GM23248 (cell line): ENCODE measurements at regions not wholly inside any gene's neighbourhood (a gene's known extent, or its start where the extent isn't known, plus 50 kb on each side); places are given as distances from the start of the nearest gene placed in this dataset.

Experiments used
- DNase-seq: peaks from one replicate; pipeline ENCODE4 v3.0.0-alpha.2; 2015
- H2AFZ ChIP-seq: fragments of 200-600 bp; sonication (generic); 2 replicates; pipeline ENCODE4 v1.6.1; 2016; ENCODE audit warnings: antibody characterized with exemption
- H3F3A ChIP-seq: fragments of 200-600 bp; sonication (generic); 2 replicates; pipeline ENCODE4 v1.6.1; 2016; ENCODE audit warnings: mild to moderate bottlenecking, antibody characterized with exemption, mixed run types; ENCODE audit not compliant: insufficient read depth
- H3K27ac ChIP-seq: fragments of 200-600 bp; sonication (generic); 2 replicates; pipeline ENCODE4 v1.5.1; 2016; ENCODE audit warnings: mild to moderate bottlenecking
- H3K27me3 ChIP-seq: fragments of 200-600 bp; sonication (generic); replicated peaks from 2 replicates; pipeline ENCODE4 v1.6.1; 2016; ENCODE audit warnings: mild to moderate bottlenecking; ENCODE audit not compliant: insufficient read depth
- H3K36me3 ChIP-seq: fragments of 200-600 bp; sonication (generic); 2 replicates; pipeline ENCODE4 v1.6.1; 2016; ENCODE audit warnings: low read depth, mild to moderate bottlenecking
- H3K4me1 ChIP-seq: fragments of 200-600 bp; sonication (generic); 2 replicates; pipeline ENCODE4 v1.6.1; 2016; ENCODE audit warnings: mild to moderate bottlenecking; ENCODE audit not compliant: insufficient read depth
- H3K4me2 ChIP-seq: fragments of 200-600 bp; sonication (generic); one replicate; pipeline ENCODE4 v1.6.1; 2016; ENCODE audit warnings: mild to moderate bottlenecking; ENCODE audit not compliant: unreplicated experiment
- H3K4me3 ChIP-seq: fragments of 200-600 bp; sonication (generic); 2 replicates; pipeline ENCODE4 v1.5.1; 2016; ENCODE audit warnings: mild to moderate bottlenecking
- H3K79me2 ChIP-seq: fragments of 200-600 bp; sonication (generic); 2 replicates; pipeline ENCODE4 v1.6.1; 2016; ENCODE audit warnings: mild to moderate bottlenecking; ENCODE audit not compliant: insufficient read depth
- H3K9ac ChIP-seq: fragments of 200-600 bp; sonication (generic); 2 replicates; pipeline ENCODE4 v1.6.1; 2016; ENCODE audit warnings: mild to moderate bottlenecking
- H3K9me2 ChIP-seq: fragments of 200-600 bp; sonication (generic); 2 replicates; pipeline ENCODE4 v1.6.1; 2016; ENCODE audit warnings: mixed run types, mild to moderate bottlenecking, moderate library complexity; ENCODE audit not compliant: insufficient read depth
- H3K9me3 ChIP-seq: fragments of 200-600 bp; sonication (generic); one replicate; pipeline ENCODE4 v1.6.1; 2017; ENCODE audit warnings: low read depth
- H4K20me1 ChIP-seq: fragments of 200-600 bp; sonication (generic); 2 replicates; pipeline ENCODE4 v1.6.0; 2016; ENCODE audit not compliant: insufficient read depth
- EZH2 ChIP-seq: fragments of 200-600 bp; sonication (generic); IDR thresholded peaks from 2 replicates; pipeline ENCODE4 v1.6.1; 2018; ENCODE audit warnings: antibody characterized with exemption, mild to moderate bottlenecking; ENCODE audit not compliant: insufficient read depth, poor library complexity, severe bottlenecking
- EZH2phosphoT487 ChIP-seq: fragments of 200-600 bp; sonication (generic); IDR thresholded peaks from 2 replicates; pipeline ENCODE4 v1.6.1; 2018; ENCODE audit warnings: antibody characterized with exemption, moderate library complexity, mild to moderate bottlenecking, low read depth; ENCODE audit not compliant: insufficient read depth
- WGBS, 2 experiments: methylation state at CpG; one replicate each; pipeline ENCODE4 v1.1.6; 2015 to 2017; ENCODE audit warnings: low lambda C conversion rate in 2 of 2, low coverage in 1 of 2; ENCODE audit errors: missing lambda C conversion rate in 2 of 2; 5-methylcytosine and 5-hydroxymethylcytosine counted together
- in situ Hi-C: fragments of 300-500 bp; cut with MboI; formaldehyde crosslinking; loops from 2 replicates; pipeline ENCODE4 v1.15.0; 2020

- 44 to 75% methylated on average over 1 of the region's 1 CpG for WGBS, 2 experiments
- no peaks in the 10 kb centered on the region for H4K20me1 ChIP-seq
- peaks cover 21% of the 10 kb centered on the region for H3K4me1 ChIP-seq
- peaks cover 11% of the 10 kb centered on the region; the same call in 1 of the 2 replicates for H3K27me3 ChIP-seq
- no peak overlapping the region for H3K9ac ChIP-seq
- no peaks in the 10 kb centered on the region for H3K36me3 ChIP-seq
- H3K4me2 ChIP-seq: no peak overlapping the region
- no peak overlapping the region for H3K4me3 ChIP-seq
- no peaks in the 10 kb centered on the region for H3K9me3 ChIP-seq
- in situ Hi-C loops: no loop called here
- no peak for TF ChIP-seq EZH2phosphoT487
- no peak for TF ChIP-seq EZH2
- no peak overlapping the region for H3K27ac ChIP-seq
- no peaks in the 10 kb centered on the region for H3K79me2 ChIP-seq
- DNase-seq: no peak
- H3K9me2 ChIP-seq: no peaks in the 10 kb centered on the region
- H2AFZ ChIP-seq: no peak overlapping the region
- H3F3A ChIP-seq: peaks cover 6% of the 10 kb centered on the region; the same call in 1 of the 2 replicates
Measured at GRCh38 chr7:82633592-82633991, 190.0 kb upstream of the CACNA2D1 start.

GRCh38 chr7:82631998-82632397 lies 188.4 kb upstream of the CACNA2D1 start:
- H2AFZ ChIP-seq: peak overlapping the region; percentile 43
- peaks cover 21% of the 10 kb centered on the region for H3K4me1 ChIP-seq
- H3K27me3 ChIP-seq: peaks cover 11% of the 10 kb centered on the region; the same call in 1 of the 2 replicates
- H3F3A ChIP-seq: peaks cover 6% of the 10 kb centered on the region; the same call in 1 of the 2 replicates
- no peak overlapping the region for H3K9ac ChIP-seq
- no peaks in the 10 kb centered on the region for H3K79me2 ChIP-seq
- TF ChIP-seq EZH2phosphoT487: no peak
- TF ChIP-seq EZH2: no peak
- H3K9me3 ChIP-seq: no peaks in the 10 kb centered on the region
- H3K36me3 ChIP-seq: no peaks in the 10 kb centered on the region
- no peaks in the 10 kb centered on the region for H4K20me1 ChIP-seq
- H3K9me2 ChIP-seq: no peaks in the 10 kb centered on the region
- peak overlapping the region; percentile 57 for H3K4me2 ChIP-seq
- WGBS, 2 experiments: 16 to 17% methylated on average over 3 of the region's 3 CpGs
- H3K27ac ChIP-seq: no peak overlapping the region
- in situ Hi-C loops: no loop called here
- H3K4me3 ChIP-seq: no peak overlapping the region
- peak; percentile 69 for DNase-seq

GRCh38 chr7:82629583-82629982 lies 186.0 kb upstream of the CACNA2D1 start:
- Histone ChIP-seq H3K27me3 (no peaks in the 10 kb centered on the region), H2AFZ (no peak overlapping the region), H3K9me2 (no peaks in the 10 kb centered on the region), H3K36me3 (no peaks in the 10 kb centered on the region), H3K4me1 (peaks cover 24% of the 10 kb centered on the region), H3K79me2 (no peaks in the 10 kb centered on the region), H3K27ac (0 out of 2 replicates have a peak overlapping the region, but pooled peaks have one; percentile 12), H3K9me3 (no peaks in the 10 kb centered on the region), H3K4me2 (peak overlapping the region; percentile 12), H4K20me1 (no peaks in the 10 kb centered on the region), H3F3A (peaks cover 8% of the 10 kb centered on the region; the same call in 1 of the 2 replicates), H3K4me3 (no peak overlapping the region), H3K9ac (no peak overlapping the region)
- no peak for TF ChIP-seq EZH2phosphoT487
- no peak for TF ChIP-seq EZH2
- DNase-seq: peak; percentile 60
- 41 to 45% methylated on average over 3 of the region's 3 CpGs for WGBS, 2 experiments
- in situ Hi-C loops: no loop called here

- in situ Hi-C loops: no loop called here
- WGBS, 2 experiments: 63 to 74% methylated on average over 2 of the region's 2 CpGs
- DNase-seq: no peak
Measured at GRCh38 chr7:82625377-82625776, 181.8 kb upstream of the CACNA2D1 start.

GRCh38 chr7:82624965-82625364 lies 181.4 kb upstream of the CACNA2D1 start:
- no peak overlapping the region for H2AFZ ChIP-seq
- WGBS, 2 experiments: 24 to 26% methylated on average over 1 of the region's 1 CpG

More at GRCh38 chr7:82625377-82625776, 181.8 kb upstream of the CACNA2D1 start:
- Histone ChIP-seq H3K27ac (no peak overlapping the region), H3K79me2 (no peaks in the 10 kb centered on the region), H3K9me2 (no peaks in the 10 kb centered on the region), H3K4me1 (peaks cover 23% of the 10 kb centered on the region), H3K9ac (no peak overlapping the region), H3K9me3 (no peaks in the 10 kb centered on the region), H2AFZ (no peak overlapping the region), H3K27me3 (no peaks in the 10 kb centered on the region), H3K4me3 (no peak overlapping the region), H3K4me2 (no peak overlapping the region), H4K20me1 (no peaks in the 10 kb centered on the region), H3K36me3 (no peaks in the 10 kb centered on the region), H3F3A (peaks cover 10% of the 10 kb centered on the region; the same call in 1 of the 2 replicates)
- TF ChIP-seq EZH2 (no peak), EZH2phosphoT487 (no peak)

More at GRCh38 chr7:82624965-82625364, 181.4 kb upstream of the CACNA2D1 start:
- Histone ChIP-seq H3F3A (peaks cover 10% of the 10 kb centered on the region; the same call in 1 of the 2 replicates), H4K20me1 (no peaks in the 10 kb centered on the region), H3K4me2 (peak overlapping the region; percentile 31), H3K9me3 (no peaks in the 10 kb centered on the region), H3K79me2 (no peaks in the 10 kb centered on the region), H3K9me2 (no peaks in the 10 kb centered on the region), H3K36me3 (no peaks in the 10 kb centered on the region), H3K27me3 (no peaks in the 10 kb centered on the region), H3K4me3 (no peak overlapping the region), H3K4me1 (peaks cover 23% of the 10 kb centered on the region), H3K27ac (peak overlapping the region; percentile 92), H3K9ac (peak overlapping the region; percentile 32; the same call in 1 of the 2 replicates)
- in situ Hi-C loops: no loop called here
- TF ChIP-seq EZH2phosphoT487: no peak
- no peak for TF ChIP-seq EZH2
- DNase-seq: no peak
